Panc1 (cell line): ENCODE measurements at regions not wholly inside any gene's neighbourhood (a gene's known extent, or its start where the extent isn't known, plus 50 kb on each side); places are given as distances from the start of the nearest gene placed in this dataset.

Source experiments
- ATAC-seq: fragments of 200-7000 bp; cut with Tn5 transposase; 2 replicates; pipeline ENCODE4 v1.9.1; 2020; ENCODE audit warnings: mild to moderate bottlenecking, moderate library complexity
- BruUV-seq: library from RNA; stranded (reverse); fragments of 400-500 nt; replicated peaks from 2 replicates; lab custom pipeline; 2021; lab: Mats Ljungman, UMichigan
- CTCF ChIA-PET: fragments of 300-600 bp; sonication (Branson Sonifier 250); formaldehyde crosslinking; loops from one replicate; lab custom pipeline; 2022; ENCODE audit warnings: antibody characterized with exemption; lab: Charles Lee
- POLR2A ChIA-PET: fragments of 300-600 bp; sonication (Branson Sonifier 250); formaldehyde crosslinking; loops from one replicate; lab custom pipeline; 2022; ENCODE audit warnings: antibody characterized with exemption; lab: Charles Lee
- DNase-seq: peaks from one replicate; pipeline ENCODE4 v3.0.0-alpha.2; 2010; ENCODE audit warnings: low read depth, low spot score
- H3K27ac ChIP-seq: 2 replicates; pipeline ENCODE4 v1.5.1; 2011; ENCODE audit warnings: mild to moderate bottlenecking, low read length, inconsistent platforms
- H3K27me3 ChIP-seq: fragments of 200-500 bp; sonication (Bioruptor generic); 2 replicates; pipeline ENCODE4 v1.6.0; 2014; ENCODE audit warnings: low read length, inconsistent platforms; ENCODE audit not compliant: control insufficient read depth, insufficient read depth
- H3K36me3 ChIP-seq: fragments of 200-500 bp; sonication (Bioruptor generic); 2 replicates; pipeline ENCODE4 v1.5.1; 2014; ENCODE audit warnings: inconsistent platforms, mild to moderate bottlenecking, low read length, moderate library complexity; ENCODE audit not compliant: control insufficient read depth, insufficient read depth
- H3K4me1 ChIP-seq: 2 replicates; pipeline ENCODE4 v1.5.1; 2011; ENCODE audit warnings: inconsistent platforms, mild to moderate bottlenecking, low read length, moderate library complexity; ENCODE audit not compliant: control insufficient read depth, insufficient read depth
- H3K4me3 ChIP-seq, 2 experiments: 2 replicates each; pipeline ENCODE4 v1.5.1; 2011 to 2012; ENCODE audit warnings: low read depth in 2 of 2, low read length in 2 of 2, mild to moderate bottlenecking in 2 of 2, inconsistent platforms in 1 of 2, moderate library complexity in 1 of 2
- H3K9me3 ChIP-seq: fragments of 200-500 bp; sonication (Bioruptor generic); 2 replicates; pipeline ENCODE4 v1.5.1; 2014; ENCODE audit warnings: low read depth, mild to moderate bottlenecking, inconsistent platforms, low read length, moderate library complexity; ENCODE audit not compliant: control insufficient read depth, insufficient read depth
- POLR2AphosphoS5 ChIP-seq: IDR thresholded peaks from 2 replicates; pipeline ENCODE4 v1.6.1; 2012; ENCODE audit warnings: mild to moderate bottlenecking, low read depth, low read length, moderate library complexity
- SIN3A ChIP-seq: IDR thresholded peaks from 2 replicates; pipeline ENCODE4 v1.6.1; 2012; ENCODE audit warnings: low read depth, mild to moderate bottlenecking, low read length, moderate library complexity, borderline replicate concordance; ENCODE audit not compliant: insufficient read depth
- TCF7L2 ChIP-seq: IDR thresholded peaks from 2 replicates; pipeline ENCODE4 v1.6.1; 2011; ENCODE audit warnings: mild to moderate bottlenecking, low read depth, low read length, inconsistent platforms
- in situ Hi-C: cut with HindIII; loops from 2 replicates; pipeline ENCODE4 v1.10.0; 2016; ENCODE audit warnings: low sequenced_read_pairs, low pct_unique_long_range_greater_than_20kb
- intact Hi-C: fragments of 100-400 bp; cut with micrococcal nuclease; formaldehyde crosslinking; loops from one replicate; pipeline ENCODE4 v1.10.0; 2022; ENCODE audit not compliant: unreplicated experiment
- TF ChIP-seq, protein P1 (sequence below), 2 experiments: IDR thresholded peaks; 2 replicates each; pipeline ENCODE4 v1.6.1; 2011 to 2012; ENCODE audit warnings: low read depth in 2 of 2, control low read depth in 1 of 2, low read length in 1 of 2, mild to moderate bottlenecking in 1 of 2, moderate library complexity in 1 of 2; ENCODE audit not compliant: insufficient read depth in 1 of 2
- TF ChIP-seq, protein P2 (sequence below): fragments of 450-650 bp; IDR thresholded peaks from 2 replicates; pipeline ENCODE4 v1.5.1; 2017; ENCODE audit warnings: mild to moderate bottlenecking

DNA sequence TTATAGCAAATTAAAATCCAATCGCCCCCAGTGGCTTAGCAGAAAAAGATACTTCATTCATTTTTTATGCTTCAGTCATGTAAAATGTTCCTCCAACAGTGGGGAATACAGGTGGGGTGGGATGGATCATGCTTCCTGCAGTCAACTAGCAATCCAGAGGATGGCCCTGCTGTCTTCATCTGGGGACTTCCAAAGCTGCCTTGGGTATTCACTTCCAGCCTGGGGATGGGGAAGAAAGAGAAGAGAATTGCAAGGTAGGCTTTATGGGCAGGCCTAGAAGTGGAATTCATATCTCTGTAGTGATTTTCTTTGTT is 354.8 kb upstream of the SLCO3A1 start:
- intact Hi-C loops (no loop called here), in situ Hi-C loops (no loop called here)
- BruUV-seq, result no TSS peak
- H3K4me3 ChIP-seq, result no peak overlapping the region
- TF ChIP-seq SIN3A (no peak), POLR2AphosphoS5 (no peak), TCF7L2 (no peak)
- TF ChIP-seq, protein P1, sequence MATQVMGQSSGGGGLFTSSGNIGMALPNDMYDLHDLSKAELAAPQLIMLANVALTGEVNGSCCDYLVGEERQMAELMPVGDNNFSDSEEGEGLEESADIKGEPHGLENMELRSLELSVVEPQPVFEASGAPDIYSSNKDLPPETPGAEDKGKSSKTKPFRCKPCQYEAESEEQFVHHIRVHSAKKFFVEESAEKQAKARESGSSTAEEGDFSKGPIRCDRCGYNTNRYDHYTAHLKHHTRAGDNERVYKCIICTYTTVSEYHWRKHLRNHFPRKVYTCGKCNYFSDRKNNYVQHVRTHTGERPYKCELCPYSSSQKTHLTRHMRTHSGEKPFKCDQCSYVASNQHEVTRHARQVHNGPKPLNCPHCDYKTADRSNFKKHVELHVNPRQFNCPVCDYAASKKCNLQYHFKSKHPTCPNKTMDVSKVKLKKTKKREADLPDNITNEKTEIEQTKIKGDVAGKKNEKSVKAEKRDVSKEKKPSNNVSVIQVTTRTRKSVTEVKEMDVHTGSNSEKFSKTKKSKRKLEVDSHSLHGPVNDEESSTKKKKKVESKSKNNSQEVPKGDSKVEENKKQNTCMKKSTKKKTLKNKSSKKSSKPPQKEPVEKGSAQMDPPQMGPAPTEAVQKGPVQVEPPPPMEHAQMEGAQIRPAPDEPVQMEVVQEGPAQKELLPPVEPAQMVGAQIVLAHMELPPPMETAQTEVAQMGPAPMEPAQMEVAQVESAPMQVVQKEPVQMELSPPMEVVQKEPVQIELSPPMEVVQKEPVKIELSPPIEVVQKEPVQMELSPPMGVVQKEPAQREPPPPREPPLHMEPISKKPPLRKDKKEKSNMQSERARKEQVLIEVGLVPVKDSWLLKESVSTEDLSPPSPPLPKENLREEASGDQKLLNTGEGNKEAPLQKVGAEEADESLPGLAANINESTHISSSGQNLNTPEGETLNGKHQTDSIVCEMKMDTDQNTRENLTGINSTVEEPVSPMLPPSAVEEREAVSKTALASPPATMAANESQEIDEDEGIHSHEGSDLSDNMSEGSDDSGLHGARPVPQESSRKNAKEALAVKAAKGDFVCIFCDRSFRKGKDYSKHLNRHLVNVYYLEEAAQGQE (IDR thresholded peaks at IDR 0.05; ENCODE audit: insufficient read depth in 1 of 2, low read depth in 2 of 2, low read length in 1 of 2), result no peak
- TF ChIP-seq, protein P2, sequence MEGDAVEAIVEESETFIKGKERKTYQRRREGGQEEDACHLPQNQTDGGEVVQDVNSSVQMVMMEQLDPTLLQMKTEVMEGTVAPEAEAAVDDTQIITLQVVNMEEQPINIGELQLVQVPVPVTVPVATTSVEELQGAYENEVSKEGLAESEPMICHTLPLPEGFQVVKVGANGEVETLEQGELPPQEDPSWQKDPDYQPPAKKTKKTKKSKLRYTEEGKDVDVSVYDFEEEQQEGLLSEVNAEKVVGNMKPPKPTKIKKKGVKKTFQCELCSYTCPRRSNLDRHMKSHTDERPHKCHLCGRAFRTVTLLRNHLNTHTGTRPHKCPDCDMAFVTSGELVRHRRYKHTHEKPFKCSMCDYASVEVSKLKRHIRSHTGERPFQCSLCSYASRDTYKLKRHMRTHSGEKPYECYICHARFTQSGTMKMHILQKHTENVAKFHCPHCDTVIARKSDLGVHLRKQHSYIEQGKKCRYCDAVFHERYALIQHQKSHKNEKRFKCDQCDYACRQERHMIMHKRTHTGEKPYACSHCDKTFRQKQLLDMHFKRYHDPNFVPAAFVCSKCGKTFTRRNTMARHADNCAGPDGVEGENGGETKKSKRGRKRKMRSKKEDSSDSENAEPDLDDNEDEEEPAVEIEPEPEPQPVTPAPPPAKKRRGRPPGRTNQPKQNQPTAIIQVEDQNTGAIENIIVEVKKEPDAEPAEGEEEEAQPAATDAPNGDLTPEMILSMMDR, result no peak
- DNase-seq (no peak), ATAC-seq (no peak)
- CTCF ChIA-PET, result no interaction called here
- H3K27ac ChIP-seq, result no peak overlapping the region
- no peaks in the 10 kb centered on the region for H3K27me3 ChIP-seq
- POLR2A ChIA-PET, result no interaction called here
- H3K36me3 ChIP-seq, result no peaks in the 10 kb centered on the region
- no peaks in the 10 kb centered on the region for H3K9me3 ChIP-seq
- H3K4me1 ChIP-seq, result no peaks in the 10 kb centered on the region

DNA sequence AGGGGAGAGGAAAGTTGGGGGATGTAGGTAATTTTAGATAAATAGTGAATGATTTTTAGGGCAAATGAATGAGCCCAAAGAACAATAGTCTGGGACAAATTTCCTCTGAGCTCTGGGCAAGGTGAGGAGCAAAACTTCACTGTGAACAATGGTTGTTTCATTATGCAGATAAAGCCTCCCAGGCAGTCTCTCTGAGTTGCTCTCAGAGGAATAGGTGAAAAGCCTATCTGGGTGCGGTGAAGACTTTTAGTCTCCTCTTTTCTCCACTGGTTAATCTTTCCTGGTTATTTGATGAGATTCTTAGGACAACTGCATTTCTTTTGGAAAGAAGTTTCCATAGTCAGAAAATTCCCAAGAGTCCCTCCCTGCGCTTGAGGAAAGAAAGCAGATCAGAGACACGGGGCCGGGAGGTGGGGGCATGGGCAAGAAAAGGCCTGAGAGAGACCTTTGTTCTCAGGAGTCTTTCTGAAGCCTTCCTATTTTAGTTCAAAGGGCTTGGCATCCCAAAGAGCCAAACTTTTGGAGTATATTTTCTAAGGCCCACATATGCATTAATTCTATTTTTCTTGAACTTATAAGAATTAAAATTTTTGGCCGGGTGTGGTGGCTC is 353.6 kb upstream of the SLCO3A1 start:
- in situ Hi-C loops (no loop called here), intact Hi-C loops (no loop called here)
- no peak for DNase-seq
- ChIA-PET POLR2A (no interaction called here), CTCF (no interaction called here)
- BruUV-seq, result no TSS peak
- ATAC-seq, result no peak
- H3K4me3 ChIP-seq, result no peak overlapping the region
- TF ChIP-seq, protein P2, result no peak
- TF ChIP-seq TCF7L2 (no peak), POLR2AphosphoS5 (no peak), SIN3A (no peak)
- TF ChIP-seq, protein P1 (IDR thresholded peaks at IDR 0.05; ENCODE audit: insufficient read depth in 1 of 2, low read depth in 2 of 2, low read length in 1 of 2), result no peak
- no peaks in the 10 kb centered on the region for H3K36me3 ChIP-seq
- no peaks in the 10 kb centered on the region for H3K4me1 ChIP-seq
- no peaks in the 10 kb centered on the region for H3K9me3 ChIP-seq
- H3K27ac ChIP-seq, result no peak overlapping the region
- no peaks in the 10 kb centered on the region for H3K27me3 ChIP-seq
